HG02798 (cell line): ENCODE measurements at regions not wholly inside any gene's neighbourhood (a gene's known extent, or its start where the extent isn't known, plus 50 kb on each side); places are given as distances from the start of the nearest gene placed in this dataset.
"Not testable (repeated sequence)": the region's sequence is repeated elsewhere in the genome, so short reads cannot be mapped to it uniquely, and the experiment has no call there.

Experiments used
- ATAC-seq: cut with Tn5 transposase; IDR thresholded peaks from one replicate; pipeline ENCODE4 v1.9.1; 2021; ENCODE audit warnings: mild to moderate bottlenecking; ENCODE audit not compliant: unreplicated experiment, poor library complexity

DNA sequence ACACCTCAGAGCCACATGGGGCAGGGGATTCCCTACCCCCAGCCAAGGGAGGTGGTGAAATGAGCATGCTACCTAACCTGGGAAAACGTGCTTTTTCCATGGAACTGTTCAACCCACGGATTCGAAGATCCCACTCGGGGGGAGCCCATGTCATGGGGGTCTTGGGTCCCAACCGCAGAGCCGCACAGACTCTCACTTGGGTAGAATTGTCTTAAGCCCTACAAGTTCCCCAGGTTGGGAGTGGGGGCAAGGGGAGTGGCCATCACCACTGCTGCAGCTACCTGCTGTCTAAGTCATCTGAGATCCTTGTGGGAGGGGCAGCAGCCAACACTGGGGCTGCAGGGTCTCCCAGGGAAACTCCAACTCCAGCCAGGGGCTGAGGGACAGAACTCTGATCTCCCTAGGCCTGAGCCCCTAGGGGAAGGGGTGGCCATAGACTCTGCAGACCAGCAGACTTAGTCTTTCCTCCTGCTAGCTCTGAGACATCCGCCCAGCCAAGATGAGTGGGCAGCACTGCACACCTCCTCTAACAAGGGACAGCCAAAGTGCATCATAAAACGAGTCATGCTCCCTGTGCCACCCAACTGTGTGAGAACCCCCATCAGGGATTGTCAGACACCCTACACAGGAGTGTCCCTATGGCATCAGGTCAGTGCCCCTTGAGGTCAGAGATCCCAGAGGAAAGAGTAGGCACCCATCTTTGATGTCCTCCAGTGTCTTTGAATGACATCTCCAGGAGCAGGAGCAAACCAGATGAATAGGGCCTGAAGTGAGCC is 610.4 kb upstream of the SLITRK6 start:
- no peak for ATAC-seq

DNA sequence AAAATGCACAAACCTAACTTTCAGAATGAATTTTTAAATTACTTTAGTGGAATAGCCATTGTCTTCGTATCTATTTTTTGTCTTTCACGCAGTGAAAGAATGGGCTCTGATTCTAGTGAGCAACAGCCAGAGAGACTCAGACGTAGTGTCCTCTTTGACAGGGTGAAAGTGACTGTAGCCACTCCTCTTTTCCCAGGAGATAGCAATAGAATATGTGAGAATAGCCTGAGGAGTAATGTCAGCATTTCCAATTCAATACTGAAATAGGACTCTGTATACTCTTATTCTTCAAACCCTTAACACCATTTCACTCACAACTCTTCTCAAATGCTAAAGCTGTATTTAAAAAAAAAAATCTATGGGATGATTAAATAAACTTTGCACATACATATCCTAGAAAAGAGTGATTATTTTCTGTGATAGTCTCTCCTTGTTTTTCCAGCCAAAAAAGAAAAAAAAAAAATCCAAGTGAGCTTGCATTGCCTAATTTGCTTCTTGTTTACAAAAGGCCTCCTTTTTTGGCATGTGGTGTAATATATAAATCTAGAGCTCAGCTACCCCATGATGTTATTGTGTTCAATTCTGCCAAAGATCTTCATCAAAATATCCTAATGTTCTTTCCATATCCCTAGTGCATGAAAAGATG is 626.1 kb upstream of the SLITRK6 start:
- ATAC-seq: no peak

DNA sequence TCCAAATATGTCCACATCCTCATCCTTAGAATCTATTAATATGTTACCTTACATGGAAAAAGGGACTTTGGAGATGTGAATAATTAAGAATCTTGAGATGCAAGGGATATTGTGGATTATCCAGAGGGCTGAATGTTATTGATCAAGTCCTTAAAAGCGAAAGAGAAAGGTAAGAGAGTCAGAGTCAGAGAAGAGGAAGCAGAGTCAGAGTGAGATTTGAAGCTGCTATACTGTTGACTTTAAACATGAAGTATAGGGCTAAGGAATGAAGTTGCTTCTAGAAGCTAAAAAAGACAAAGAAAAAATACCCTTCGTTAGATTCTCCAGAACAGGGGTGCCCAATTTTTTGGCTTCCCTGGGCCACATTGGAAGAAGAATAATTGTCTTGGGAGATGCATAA is 627.2 kb upstream of the SLITRK6 start:
- no peak for ATAC-seq

DNA sequence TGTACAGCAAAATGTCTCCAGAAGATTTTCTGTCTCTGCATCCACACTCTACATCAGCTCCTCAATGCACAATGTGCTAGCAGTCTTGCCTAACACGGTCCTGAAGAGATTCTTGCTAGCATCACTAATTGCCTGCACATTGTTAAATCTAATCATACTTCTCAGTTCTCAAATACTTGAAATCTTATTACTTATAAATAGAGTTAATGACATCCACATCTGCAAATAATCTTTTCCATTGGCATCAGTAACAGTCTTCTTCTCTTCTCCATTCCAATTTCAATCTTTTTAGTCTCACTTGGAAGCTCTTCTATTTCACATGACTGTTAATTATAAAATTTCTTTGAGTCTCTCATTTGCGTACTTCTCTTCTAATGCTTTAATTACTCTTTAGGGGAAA is 630.5 kb upstream of the SLITRK6 start:
- no peak for ATAC-seq

DNA sequence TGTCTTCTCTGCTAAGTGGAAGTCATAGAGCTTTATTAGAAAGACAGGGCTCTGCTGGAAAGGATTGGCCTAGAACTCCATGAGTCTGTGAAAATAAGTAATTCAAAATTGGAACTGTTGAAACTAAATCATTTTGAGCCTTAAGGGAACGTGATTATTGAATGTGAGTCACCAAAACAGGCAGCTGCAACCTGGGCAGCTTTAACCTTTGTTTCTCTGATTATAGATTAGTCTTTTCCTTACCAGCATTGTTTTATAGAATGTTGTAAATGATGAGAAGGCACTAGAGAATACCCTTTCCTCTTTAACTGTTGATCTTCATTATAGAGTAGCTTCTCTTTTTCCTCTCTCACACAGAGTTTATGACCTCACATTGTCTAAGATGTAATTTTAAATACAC is 638.8 kb upstream of the SLITRK6 start:
- ATAC-seq: no peak

DNA sequence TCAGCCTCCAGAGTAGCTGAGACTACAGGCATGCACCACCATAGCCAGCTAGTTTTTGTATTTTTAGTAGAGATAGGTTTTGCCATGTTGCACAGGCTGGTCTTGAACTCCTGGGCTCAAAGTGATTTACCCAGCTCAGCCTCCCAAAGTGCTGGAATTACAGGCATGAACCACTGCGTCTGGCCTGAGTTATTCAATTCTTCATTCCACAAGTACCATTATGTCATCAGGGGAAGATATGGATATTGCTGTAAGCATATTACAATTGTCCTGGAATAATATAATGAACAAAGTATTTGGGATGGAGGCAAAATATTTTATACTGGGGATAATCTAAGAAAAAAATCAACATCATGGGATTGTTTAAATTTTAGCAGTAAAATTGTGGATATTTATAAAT is 646.0 kb upstream of the SLITRK6 start:
- ATAC-seq: no peak

DNA sequence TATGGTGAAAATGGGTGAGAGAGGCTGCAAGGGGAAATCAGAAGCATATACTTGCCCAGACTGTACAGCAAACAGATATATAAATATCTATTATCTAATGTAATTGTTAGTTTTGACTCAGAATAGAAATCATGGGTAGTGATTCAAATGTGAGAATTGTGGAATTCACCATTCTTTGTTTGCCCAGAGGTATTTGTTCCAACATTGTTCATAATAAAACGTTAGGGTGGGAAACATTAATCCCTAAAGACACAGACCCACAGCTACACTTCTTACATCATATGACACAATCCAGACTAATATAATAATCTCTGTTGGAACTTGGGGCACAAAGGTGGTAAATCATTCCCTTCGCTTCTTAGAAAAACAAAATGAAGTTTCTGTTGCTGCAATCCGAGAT is 646.5 kb upstream of the SLITRK6 start:
- no peak for ATAC-seq

DNA sequence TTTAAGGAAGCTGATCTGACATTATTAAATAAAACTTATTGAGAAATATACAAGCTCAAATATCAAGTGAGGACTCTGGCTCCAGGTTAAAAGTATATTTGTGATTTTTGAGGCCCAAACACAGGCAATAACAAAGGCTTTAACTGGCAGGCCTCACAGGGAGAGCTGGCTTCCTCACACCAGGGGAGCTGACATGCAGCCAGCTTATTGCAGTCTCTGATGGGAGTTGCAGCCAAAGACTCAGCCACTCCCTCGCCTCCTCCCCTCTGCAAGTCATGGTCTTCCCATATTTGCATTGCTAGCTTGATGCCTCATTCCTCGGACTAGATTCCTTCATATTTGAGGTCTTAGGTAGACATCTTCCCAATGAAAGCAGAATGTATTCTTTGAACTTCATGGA is 647.1 kb upstream of the SLITRK6 start:
- ATAC-seq: no peak

DNA sequence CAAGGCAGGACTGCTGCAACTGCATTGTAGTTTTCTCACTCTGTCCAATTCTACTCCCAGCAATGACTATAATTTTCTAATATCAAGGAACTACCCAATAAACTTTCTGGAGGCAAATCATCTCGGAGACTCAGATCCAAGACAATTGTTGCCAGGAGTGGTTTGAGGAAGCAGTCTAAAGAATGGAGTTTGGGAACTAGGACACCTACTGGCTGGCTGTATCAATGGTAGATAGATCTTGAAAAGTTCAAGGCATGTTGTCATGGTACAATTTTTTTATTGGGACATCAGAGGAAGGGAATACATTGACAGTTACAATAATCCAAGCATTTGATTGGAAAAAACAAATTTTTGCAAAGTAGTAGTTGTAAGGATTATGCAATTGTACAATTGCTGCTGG is 648.3 kb upstream of the SLITRK6 start:
- no peak for ATAC-seq

DNA sequence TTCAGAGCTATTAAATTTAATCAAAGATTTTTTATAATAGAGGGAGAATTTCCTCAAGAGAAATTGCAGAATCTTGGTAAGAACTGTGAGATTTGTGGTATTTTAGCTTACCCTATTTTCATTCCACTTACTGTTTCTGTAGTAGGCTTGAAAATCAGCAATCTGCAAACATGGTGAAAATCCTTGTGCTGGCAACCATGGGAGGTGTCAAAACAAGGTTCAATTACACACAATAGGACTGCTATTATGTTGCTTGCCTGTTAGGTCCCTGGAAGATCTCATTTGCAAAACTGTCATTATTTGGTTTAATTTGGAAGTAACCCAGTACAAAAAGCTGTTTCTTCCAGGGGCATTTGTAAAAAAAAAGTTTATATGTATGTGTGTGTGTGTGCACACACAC is 662.8 kb upstream of the SLITRK6 start:
- no peak for ATAC-seq

DNA sequence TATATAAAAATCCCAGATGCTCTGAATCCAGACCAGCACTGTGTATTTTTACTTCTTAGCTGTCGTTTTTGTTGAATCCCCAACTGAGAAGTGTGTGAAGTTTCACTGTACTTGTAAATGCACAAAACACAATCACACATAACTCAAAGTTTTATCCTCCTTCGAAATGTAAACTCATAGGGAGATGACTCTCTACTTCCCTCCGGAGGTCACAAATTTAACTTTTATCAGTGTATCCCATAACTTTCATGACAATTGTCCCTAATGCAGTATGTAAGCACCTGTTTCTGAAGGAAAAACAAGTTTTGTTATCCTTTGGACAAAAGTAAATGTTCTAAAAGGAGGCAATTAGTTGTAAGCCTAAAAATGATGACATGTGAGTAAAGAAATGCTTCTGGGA is 665.0 kb upstream of the SLITRK6 start:
- ATAC-seq: no peak

DNA sequence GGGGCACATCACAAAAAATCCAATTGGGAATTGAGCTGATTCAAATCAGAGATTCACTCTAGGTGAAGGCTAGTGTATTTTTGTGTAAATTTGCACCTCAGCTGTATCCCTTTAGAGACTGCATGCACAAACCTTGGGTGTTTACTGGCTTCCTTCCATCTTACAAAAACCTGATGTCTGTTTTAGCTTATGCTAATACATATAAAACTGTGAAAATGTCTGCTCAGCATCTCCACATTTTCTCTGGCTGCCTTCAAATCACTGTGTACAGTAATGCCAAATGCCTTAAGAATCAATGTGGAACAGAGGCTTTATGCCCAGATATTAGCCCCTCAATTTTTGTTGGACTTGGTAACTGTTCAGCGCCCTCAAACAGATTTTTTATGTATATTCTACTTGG is 675.8 kb upstream of the SLITRK6 start:
- ATAC-seq: no peak

DNA sequence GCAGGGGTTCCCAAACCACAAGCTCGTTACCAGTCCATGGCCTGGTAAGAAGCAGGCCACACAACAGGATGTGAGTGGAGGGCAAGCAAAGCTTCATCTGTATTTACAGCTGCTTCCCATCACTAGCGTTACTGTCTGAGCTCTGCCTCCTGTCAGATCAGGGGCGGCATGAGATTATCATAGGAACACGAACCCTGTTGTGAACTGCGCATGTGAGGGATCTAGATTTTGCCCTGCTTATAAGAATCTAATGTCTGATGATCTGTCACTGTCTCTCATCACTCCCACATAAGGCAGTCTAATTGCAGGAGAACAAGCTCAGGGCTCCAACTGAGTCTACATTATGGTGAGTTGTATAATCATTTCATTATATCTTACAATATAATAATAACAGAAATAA is 677.4 kb upstream of the SLITRK6 start:
- no peak for ATAC-seq

DNA sequence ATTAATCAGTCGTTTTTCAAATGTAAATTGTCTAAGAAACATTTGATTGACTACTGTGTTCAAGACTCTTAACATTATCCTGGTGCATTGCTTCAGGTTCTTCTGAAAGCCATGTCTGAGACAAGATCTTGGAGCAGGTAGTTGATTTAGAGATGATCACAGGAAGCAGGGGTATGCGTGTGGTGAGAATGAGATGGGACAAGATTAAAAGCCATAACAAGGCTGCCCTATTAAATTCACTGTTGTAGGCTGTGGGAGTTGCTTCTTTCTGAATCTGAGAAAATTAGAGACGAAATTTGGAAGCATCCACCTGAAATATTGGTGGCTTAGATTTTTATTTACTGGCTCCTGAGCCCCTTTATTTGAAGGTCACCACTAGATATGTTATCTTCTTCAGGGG is 687.4 kb upstream of the SLITRK6 start:
- ATAC-seq: no peak

DNA sequence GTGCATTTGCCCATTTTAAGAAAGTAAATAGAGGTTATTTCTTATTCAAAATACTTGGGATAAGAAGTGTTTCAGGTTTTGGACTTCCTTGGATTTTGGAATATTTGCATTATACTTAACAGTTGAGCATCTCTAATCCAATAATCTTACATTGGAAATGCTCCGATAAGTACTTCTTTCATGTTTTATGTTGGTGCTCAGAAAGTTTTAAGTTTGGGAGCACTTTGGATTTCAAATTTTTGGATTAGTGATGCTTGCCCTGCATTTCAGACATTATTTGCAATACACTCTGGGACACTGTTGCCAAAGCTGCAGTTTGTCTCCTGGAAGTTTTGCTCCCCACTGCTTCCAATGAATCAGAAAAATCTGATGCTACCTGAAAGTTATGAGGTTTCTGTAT is 691.9 kb upstream of the SLITRK6 start:
- ATAC-seq: no peak

DNA sequence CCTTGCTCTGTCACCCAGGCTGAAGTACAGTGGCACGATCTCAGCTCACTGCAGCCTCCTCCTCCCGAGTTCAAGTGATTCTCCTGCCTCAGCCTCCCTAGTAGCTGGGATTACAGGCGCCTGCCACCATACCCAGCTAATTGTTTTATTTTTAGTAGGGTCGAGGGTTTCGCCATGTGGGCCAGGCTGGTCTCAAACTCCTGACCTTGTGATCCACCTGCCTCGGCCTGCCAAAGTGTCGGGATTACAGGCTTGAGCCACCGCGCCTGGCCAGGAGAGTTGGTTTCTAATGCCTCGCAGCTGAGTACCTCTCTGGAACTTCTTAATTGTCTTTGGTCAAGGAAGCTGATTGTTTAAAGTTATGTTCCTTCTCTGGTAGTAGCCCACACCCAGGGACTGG is 702.7 kb upstream of the SLITRK6 start:
- not testable (repeated sequence) for ATAC-seq

DNA sequence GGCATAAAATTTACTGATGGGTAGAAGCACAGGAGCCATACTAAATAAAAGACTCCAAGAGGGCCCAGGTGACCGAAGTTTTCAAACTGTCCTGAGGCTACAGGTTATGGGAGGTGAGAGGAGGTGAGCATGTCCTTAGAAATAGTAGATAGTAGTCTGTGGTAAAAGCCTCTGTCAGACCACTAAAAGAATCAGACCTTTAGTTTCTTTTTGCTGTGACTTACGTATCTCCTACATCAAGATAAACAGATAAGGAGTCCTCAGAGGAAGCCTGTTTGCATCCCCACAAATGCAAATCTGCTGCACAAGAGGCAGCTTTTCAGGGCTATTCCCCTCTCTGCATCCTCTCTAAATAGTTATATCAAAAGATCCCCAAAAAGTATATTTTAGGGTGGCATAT is 711.6 kb upstream of the SLITRK6 start:
- ATAC-seq: no peak

DNA sequence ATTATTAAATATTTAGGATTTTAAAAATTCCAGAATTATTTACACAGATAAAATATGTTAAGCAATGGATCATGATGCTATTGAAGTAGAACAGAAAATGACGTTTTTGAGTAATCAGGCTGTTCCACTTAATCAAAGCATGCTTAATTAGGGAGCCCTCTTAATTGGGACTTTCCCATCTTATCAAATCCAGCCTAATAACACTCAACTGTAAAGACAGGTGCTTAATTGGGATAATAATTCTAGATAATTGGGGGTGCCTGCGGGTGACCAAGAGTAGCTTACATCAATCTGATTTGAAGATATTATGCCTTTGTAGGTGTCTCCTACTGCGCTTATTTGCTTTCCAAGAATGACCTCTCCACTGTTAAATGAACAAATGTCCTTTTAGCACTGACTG is 742.2 kb upstream of the SLITRK6 start:
- no peak for ATAC-seq

DNA sequence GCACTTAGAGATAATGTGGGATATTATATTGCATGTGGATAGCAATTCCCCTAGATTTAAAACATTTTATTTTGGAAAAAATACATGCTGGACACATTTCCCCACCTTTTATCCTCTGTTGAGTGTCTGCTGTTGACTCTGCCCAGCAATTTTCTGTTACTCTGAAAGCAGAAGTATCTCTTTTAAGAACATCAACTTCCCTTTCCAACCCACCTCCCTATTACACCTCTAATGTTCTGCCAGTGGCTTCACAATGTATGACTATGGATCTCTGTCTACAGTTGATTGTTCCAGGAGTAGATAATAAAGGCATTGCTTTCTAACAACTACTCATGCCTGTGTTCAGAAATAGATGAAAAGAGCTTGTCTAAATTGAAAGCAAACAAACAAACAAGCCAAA is 754.8 kb upstream of the SLITRK6 start:
- ATAC-seq: no peak

DNA sequence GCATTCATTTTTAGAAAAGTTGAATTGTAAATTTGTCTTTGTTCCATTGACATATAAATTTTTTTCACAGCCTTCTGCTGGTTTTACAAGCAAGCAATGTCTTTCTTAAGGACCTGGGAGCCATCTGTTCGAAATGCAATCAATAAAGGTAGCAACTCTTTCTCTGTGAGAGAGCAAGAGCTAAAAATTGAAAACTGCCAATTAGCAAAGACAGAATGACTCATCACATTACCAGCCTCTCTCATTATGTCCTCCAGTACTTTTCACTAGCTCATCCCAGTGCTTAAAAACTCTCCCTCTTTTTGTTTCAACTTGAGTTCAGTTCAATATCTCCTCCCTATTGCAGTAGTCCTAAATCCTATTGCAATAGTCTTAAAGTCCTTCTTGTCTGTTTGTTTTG is 760.7 kb upstream of the SLITRK6 start:
- no peak for ATAC-seq

DNA sequence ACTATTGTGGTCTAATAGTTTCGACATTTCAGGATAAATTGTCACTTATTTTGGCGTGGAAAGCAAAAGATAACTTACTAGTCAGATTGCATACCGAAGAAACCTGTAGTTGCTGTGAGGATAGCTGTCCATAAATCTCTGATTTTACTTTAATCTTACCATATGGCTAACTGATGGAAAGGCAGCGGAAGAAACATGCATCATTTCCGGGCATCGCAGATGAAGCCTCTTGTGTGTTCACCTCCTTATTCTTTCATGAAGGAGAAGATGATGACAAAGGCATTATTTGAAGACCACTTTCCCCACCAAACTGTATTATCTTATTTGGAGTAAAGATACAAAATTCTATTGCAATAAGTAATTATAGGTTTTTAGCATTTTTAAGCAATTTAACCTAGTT is 763.6 kb upstream of the SLITRK6 start:
- ATAC-seq: no peak

DNA sequence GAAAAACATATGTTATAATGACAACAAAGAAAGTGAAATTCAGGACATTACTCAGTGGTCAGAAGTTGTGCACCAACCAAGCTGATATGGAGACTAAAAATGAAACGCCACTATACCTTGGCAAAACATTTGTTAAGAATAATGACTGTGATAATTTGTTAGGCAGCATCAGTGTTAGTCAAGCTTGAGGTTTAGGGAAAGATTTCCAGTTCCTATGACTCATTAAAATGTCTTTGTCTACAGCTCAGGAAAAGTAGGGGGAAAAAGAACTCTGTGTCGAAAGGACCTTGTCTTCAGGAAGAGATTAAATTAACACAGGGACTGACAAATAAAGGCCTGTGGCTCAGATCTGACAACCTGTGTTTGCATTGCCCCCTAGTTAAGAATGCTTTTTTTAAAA is 764.1 kb upstream of the SLITRK6 start:
- ATAC-seq: no peak
